HG03095 (cell line): ENCODE measurements at regions not wholly inside any gene's neighbourhood (a gene's known extent, or its start where the extent isn't known, plus 50 kb on each side); places are given as distances from the start of the nearest gene placed in this dataset.

Experiments
- ATAC-seq: cut with Tn5 transposase; IDR thresholded peaks from one replicate; pipeline ENCODE4 v1.9.1; 2021; ENCODE audit warnings: moderate library complexity; ENCODE audit not compliant: unreplicated experiment

GRCh38 chr12:40172879-40173278 is 51.9 kb upstream of the LRRK2 start:
- no peak for ATAC-seq

DNA sequence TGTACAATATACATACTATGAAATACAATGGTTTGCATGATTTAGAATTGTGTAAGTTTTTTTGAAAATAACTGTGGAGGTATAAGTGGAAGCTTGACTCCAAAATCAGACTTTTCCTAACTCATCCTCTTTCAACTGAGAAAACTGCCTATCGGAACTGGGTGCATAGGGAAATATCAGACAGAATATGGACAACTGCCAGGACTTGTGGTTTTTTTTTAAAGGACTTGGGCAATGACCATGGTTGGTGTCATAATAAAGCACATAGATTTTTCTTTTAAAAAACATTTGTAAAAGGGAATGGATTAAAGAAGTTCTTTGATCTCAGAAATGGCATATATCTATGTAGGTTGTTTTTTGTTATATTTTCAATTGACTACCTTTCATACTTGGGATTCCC is 53.3 kb upstream of the LRRK2 start:
- no peak for ATAC-seq

- no peak for ATAC-seq
These were observed 53.7 kb upstream of the LRRK2 start for GRCh38 chr12:40171066-40171465.

GRCh38 chr12:40170593-40170992 is 54.2 kb upstream of the LRRK2 start:
- no peak for ATAC-seq

DNA sequence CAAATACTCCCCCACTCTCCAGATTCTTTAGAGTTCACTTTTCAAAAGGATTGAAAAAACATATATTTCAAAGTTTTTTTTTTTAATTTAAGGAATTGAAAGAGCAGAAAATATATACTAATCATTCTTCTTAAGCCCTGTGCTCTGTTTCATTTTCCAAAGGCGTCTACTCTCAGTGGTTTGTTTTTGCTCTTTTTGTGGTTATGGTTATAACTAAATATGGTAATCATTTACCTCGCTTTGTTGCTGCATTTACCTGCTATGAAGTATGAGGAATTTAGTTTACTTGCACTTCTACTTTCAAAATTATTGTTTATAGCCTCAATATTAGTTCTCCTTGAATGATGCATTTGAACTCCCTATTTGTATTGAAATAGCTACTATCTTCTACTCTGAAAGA is 55.9 kb upstream of the LRRK2 start:
- ATAC-seq = peak; percentile 93

DNA sequence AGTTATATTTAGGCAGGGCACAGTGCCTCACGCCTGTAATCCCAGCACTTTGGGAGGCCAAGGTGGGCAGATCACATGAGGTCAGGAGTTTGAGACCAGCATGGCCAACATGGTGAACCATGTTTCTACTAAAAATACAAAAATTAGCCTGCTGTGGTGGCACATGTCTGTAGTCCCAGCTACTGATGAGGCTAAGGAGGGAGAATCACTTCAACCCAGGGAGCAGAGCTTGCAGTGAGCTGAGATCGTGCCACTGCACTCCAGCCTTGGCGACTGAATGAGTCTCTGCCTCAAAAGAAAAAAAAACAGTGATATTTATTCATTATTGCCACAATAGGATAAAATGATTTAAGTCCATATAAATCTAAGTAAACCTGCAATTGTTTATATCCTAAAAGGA is 56.4 kb upstream of the LRRK2 start:
- peak; percentile 20 for ATAC-seq

- ATAC-seq = peak; percentile 50
These were observed 56.8 kb upstream of the LRRK2 start for GRCh38 chr12:40168001-40168400.

GRCh38 chr12:40165179-40165578 is 59.3 kb upstream of the SLC2A13 start:
- no peak for ATAC-seq

DNA sequence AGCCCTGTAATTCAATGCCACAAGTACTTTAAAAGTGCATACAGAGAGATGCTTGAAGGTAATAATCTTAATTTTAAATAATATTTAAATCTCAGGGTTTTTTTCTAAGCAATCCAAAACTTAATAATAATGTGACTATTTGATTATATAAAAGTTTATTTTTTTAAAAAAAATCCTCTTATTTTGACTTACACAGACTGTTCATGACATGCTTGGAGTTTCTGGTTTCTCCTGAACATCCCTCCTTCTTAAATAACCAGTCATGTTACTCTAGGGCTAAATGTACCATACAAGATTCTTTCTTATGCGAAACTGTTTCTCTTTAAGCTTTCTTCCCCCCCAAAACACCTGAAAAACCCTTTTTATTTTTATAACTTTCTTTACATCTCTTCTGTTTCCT is 58.2 kb upstream of the SLC2A13 start:
- no peak for ATAC-seq

- ATAC-seq = no peak
These were observed 56.2 kb upstream of the SLC2A13 start for GRCh38 chr12:40162033-40162432.

- peak; percentile 57 for ATAC-seq
These were observed 52.8 kb upstream of the SLC2A13 start for GRCh38 chr12:40158592-40159111.

DNA sequence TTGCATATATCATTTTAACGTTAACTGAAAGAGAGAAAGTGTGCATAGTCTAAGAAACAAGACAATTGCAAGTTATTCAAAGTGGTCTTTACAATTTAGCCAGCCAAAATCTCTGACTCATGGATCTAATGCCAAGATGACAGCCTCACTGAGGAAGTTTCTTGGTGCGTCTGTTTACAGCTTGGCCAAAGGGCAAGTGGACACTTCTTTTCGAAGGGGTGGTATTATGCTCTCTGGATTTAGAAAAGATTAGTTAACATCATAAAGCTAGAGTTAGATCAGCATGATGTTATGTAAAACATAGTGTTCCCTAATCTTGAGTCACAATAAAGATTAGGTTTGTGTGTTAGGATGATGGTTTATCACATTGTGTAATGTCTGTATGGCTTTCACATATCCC is 51.5 kb upstream of the SLC2A13 start:
- no peak for ATAC-seq

- ATAC-seq = no peak
These were observed 50.3 kb upstream of the SLC2A13 start for GRCh38 chr12:40156021-40156764.
